ENCODE measurements at regions not wholly inside any gene's neighbourhood (a gene's known extent, or its start where the extent isn't known, plus 50 kb on each side); places are given as distances from the start of the nearest gene placed in this dataset.

DNA sequence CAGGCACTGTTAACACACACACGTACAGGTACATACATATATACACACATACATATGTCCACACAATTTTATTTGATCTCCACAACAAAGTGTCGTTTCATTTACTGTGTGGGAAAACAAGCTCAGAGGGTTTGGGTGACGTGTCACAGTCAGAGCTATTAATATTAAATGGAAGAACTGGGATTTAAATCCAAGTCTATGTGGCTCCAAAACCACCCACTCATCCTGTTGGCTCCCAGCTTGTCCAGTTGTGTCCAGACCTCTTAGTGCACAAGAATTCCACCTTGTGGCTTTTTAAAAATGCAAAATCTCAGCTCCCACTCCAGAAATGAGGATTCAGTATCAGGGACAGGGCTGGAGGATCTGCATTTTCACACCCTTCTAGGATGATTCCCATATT lies 52.3 kb upstream of the PTPDC1 start:
- TF ChIP-seq, protein P1, sequence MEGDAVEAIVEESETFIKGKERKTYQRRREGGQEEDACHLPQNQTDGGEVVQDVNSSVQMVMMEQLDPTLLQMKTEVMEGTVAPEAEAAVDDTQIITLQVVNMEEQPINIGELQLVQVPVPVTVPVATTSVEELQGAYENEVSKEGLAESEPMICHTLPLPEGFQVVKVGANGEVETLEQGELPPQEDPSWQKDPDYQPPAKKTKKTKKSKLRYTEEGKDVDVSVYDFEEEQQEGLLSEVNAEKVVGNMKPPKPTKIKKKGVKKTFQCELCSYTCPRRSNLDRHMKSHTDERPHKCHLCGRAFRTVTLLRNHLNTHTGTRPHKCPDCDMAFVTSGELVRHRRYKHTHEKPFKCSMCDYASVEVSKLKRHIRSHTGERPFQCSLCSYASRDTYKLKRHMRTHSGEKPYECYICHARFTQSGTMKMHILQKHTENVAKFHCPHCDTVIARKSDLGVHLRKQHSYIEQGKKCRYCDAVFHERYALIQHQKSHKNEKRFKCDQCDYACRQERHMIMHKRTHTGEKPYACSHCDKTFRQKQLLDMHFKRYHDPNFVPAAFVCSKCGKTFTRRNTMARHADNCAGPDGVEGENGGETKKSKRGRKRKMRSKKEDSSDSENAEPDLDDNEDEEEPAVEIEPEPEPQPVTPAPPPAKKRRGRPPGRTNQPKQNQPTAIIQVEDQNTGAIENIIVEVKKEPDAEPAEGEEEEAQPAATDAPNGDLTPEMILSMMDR (IDR thresholded peaks at IDR 0.05; ENCODE audit: low read depth, low read length, missing input control) = no peak
- TF ChIP-seq HNF4A (conservative IDR thresholded peaks at IDR 0.05) = no peak
- no peak for TF ChIP-seq SP1 (IDR thresholded peaks at IDR 0.05)
- no peak for TF ChIP-seq EGR1 (IDR thresholded peaks at IDR 0.05; ENCODE audit: low read depth in 2 of 2)
- TF ChIP-seq, protein P2, sequence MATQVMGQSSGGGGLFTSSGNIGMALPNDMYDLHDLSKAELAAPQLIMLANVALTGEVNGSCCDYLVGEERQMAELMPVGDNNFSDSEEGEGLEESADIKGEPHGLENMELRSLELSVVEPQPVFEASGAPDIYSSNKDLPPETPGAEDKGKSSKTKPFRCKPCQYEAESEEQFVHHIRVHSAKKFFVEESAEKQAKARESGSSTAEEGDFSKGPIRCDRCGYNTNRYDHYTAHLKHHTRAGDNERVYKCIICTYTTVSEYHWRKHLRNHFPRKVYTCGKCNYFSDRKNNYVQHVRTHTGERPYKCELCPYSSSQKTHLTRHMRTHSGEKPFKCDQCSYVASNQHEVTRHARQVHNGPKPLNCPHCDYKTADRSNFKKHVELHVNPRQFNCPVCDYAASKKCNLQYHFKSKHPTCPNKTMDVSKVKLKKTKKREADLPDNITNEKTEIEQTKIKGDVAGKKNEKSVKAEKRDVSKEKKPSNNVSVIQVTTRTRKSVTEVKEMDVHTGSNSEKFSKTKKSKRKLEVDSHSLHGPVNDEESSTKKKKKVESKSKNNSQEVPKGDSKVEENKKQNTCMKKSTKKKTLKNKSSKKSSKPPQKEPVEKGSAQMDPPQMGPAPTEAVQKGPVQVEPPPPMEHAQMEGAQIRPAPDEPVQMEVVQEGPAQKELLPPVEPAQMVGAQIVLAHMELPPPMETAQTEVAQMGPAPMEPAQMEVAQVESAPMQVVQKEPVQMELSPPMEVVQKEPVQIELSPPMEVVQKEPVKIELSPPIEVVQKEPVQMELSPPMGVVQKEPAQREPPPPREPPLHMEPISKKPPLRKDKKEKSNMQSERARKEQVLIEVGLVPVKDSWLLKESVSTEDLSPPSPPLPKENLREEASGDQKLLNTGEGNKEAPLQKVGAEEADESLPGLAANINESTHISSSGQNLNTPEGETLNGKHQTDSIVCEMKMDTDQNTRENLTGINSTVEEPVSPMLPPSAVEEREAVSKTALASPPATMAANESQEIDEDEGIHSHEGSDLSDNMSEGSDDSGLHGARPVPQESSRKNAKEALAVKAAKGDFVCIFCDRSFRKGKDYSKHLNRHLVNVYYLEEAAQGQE (IDR thresholded peaks at IDR 0.05) = no peak
- no peak for TF ChIP-seq TAF1 (conservative IDR thresholded peaks at IDR 0.05)
- TF ChIP-seq, protein P3, sequence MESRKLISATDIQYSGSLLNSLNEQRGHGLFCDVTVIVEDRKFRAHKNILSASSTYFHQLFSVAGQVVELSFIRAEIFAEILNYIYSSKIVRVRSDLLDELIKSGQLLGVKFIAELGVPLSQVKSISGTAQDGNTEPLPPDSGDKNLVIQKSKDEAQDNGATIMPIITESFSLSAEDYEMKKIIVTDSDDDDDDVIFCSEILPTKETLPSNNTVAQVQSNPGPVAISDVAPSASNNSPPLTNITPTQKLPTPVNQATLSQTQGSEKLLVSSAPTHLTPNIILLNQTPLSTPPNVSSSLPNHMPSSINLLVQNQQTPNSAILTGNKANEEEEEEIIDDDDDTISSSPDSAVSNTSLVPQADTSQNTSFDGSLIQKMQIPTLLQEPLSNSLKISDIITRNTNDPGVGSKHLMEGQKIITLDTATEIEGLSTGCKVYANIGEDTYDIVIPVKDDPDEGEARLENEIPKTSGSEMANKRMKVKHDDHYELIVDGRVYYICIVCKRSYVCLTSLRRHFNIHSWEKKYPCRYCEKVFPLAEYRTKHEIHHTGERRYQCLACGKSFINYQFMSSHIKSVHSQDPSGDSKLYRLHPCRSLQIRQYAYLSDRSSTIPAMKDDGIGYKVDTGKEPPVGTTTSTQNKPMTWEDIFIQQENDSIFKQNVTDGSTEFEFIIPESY (IDR thresholded peaks at IDR 0.05) = no peak

Data from liver (tissue), 3 donors.